ENCODE measurements at regions not wholly inside any gene's neighbourhood (a gene's known extent, or its start where the extent isn't known, plus 50 kb on each side); places are given as distances from the start of the nearest gene placed in this dataset.

DNA sequence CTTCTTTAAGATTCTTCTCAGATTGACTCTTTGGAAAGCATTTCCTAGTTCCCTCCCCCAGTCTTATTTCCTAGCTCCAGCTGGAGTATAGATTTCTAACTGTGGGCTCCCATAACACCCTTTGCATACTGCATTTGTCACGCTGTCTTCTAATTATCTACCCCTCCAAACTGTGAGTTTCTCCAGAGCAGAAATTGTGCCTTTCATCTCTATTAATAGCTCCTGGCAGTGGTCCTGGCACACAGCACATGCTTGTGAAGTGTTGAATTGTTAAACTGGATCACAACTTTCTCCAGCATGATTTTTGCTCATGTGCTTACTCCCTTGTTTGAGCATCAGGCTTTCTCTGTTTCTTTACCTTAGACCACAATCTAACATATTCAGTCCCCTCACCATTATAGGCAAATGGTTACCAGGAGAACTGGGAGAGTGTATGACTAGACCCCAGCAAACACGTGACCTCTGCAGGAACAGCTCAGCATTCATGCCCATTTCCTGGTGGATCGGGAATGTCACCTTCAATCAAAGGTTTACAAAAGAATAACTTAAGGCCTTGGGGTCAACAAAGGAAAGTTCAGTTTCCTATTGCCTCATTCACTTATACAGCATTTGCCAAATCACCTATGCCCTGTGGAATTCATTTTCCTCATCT is 175.7 kb upstream of the TANK start:
- no peaks in the 10 kb centered on the region for H3K27me3 ChIP-seq (ENCODE audit: low read depth)
- peaks cover 19% of the 10 kb centered on the region for H3K4me1 ChIP-seq
- peak overlapping the region; percentile 82 for H3K27ac ChIP-seq (replicated peaks)
- H3K4me3 ChIP-seq = no peak overlapping the region
- H3K9me3 ChIP-seq (replicated peaks) = no peaks in the 10 kb centered on the region
- intact Hi-C loops (cut with micrococcal nuclease) = loop anchor here (10.0 kb wide), 1 partner anchor 710 kb away; no protein-coding TSS in a partner anchor
- TF ChIP-seq, protein P1, sequence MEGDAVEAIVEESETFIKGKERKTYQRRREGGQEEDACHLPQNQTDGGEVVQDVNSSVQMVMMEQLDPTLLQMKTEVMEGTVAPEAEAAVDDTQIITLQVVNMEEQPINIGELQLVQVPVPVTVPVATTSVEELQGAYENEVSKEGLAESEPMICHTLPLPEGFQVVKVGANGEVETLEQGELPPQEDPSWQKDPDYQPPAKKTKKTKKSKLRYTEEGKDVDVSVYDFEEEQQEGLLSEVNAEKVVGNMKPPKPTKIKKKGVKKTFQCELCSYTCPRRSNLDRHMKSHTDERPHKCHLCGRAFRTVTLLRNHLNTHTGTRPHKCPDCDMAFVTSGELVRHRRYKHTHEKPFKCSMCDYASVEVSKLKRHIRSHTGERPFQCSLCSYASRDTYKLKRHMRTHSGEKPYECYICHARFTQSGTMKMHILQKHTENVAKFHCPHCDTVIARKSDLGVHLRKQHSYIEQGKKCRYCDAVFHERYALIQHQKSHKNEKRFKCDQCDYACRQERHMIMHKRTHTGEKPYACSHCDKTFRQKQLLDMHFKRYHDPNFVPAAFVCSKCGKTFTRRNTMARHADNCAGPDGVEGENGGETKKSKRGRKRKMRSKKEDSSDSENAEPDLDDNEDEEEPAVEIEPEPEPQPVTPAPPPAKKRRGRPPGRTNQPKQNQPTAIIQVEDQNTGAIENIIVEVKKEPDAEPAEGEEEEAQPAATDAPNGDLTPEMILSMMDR (IDR thresholded peaks at IDR 0.05; ENCODE audit: borderline replicate concordance) = no peak
- DNase-seq = peak; percentile 25
- no peaks in the 10 kb centered on the region for H3K36me3 ChIP-seq

DNA sequence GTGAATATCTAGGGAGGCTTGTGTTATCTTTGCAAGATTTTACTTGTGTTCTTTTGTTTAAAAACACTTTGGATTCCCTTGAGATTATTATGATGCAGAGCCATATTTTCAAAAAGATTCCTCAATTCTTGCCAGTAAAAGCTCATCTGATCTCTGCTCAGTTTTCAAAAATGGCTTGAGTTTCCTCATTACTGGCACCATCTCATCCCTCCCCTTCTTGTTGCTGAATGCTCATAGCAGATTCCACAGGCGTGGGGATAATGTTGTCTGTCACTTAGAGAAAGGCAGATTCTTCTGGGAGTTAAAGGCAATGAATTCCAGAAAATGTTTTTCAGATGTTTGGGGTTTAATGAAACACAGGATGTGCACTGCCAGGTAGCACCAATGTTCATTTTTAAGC is 170.4 kb upstream of the TANK start:
- DNase-seq = no peak
- no peaks in the 10 kb centered on the region for H3K27me3 ChIP-seq (ENCODE audit: low read depth)
- no peaks in the 10 kb centered on the region for H3K36me3 ChIP-seq
- H3K27ac ChIP-seq (replicated peaks) = no peak overlapping the region
- H3K9me3 ChIP-seq (replicated peaks) = no peaks in the 10 kb centered on the region
- H3K4me3 ChIP-seq = no peak overlapping the region
- peaks cover 27% of the 10 kb centered on the region for H3K4me1 ChIP-seq
- intact Hi-C loops (cut with micrococcal nuclease) = loop anchor here (10.0 kb wide), 2 partner anchors 715 to 885 kb away; no protein-coding TSS in a partner anchor
- TF ChIP-seq, protein P1 (IDR thresholded peaks at IDR 0.05; ENCODE audit: borderline replicate concordance) = no peak

DNA sequence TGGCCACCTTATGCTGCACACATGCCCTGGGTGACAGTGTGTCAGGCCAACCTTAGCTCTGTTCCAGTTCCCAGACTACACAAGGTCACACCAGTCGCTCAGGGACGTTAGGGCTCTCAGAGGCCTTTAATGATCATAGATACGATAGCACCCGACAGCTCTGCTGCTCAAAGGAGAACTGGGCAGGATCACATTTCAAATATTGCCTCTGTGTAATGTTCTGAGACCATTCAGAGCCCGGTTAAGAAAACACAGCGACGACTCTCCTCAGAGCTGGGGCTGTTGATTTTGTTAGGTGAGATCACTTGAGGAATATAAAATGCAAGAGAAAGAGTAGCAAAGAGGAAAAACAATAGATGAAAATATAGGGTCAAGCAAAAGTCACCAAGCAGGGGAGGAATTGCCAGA is 166.6 kb upstream of the TANK start:
- Histone ChIP-seq H3K4me3 (peak overlapping the region; percentile 12), H3K4me1 (peaks cover 19% of the 10 kb centered on the region), H3K27ac (replicated peaks) (peak overlapping the region; percentile 77), H3K36me3 (no peaks in the 10 kb centered on the region), H3K9me3 (replicated peaks) (no peaks in the 10 kb centered on the region), H3K27me3 (ENCODE audit: low read depth) (no peaks in the 10 kb centered on the region)
- intact Hi-C loops (cut with micrococcal nuclease) = loop anchor here (10.0 kb wide), 1 partner anchor 889 kb away; no protein-coding TSS in a partner anchor
- DNase-seq = no peak
- TF ChIP-seq, protein P1 (IDR thresholded peaks at IDR 0.05; ENCODE audit: borderline replicate concordance) = no peak

DNA sequence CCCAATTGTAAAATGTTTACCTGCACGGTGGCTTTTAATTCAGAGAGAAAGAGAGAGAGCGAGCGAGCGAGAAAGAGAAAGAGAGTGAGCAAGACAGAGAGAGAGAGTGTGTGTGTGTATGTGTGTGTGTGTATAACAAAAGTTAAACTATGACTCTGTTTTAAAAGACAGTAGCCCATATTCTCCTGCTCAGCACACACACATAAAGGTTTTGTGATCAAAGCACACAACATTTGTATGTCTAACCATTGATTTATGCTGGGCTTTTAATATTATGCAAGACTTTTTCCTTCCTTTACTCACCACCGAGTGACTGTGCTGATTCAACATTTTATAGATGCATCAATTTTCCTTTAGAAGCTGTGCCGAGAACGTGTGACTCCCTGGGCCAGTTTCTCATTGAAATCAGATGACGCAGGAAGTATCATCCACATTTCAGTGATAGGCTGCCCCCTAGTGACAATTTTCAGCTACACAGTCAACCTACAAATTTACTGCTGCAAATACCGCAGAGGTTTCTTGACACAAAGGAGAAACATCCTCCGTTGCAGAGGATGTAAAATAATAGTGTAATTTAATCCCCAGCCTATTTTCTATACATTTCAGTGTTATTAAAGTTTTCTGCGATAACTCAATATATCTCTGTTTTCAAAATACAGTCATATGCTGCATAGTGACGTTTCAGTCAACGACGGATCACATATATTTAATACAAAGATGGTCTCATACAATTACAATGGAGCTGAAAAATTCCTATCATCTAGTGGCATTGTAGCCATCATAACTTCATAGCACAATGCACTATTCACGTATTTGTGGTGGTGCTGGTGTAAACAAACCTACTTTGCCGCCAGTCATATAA is 165.9 kb upstream of the TANK start:
- TF ChIP-seq, protein P1 (IDR thresholded peaks at IDR 0.05; ENCODE audit: borderline replicate concordance) = peak; percentile 93
- H3K36me3 ChIP-seq = no peaks in the 10 kb centered on the region
- intact Hi-C loops (cut with micrococcal nuclease) = loop anchor here (10.0 kb wide), 1 partner anchor 890 kb away; no protein-coding TSS in a partner anchor
- peak; percentile 25 for DNase-seq
- H3K27ac ChIP-seq (replicated peaks) = peak overlapping the region; percentile 77
- no peaks in the 10 kb centered on the region for H3K9me3 ChIP-seq (replicated peaks)
- peak overlapping the region; percentile 12 for H3K4me3 ChIP-seq
- no peaks in the 10 kb centered on the region for H3K27me3 ChIP-seq (ENCODE audit: low read depth)
- H3K4me1 ChIP-seq = peaks cover 19% of the 10 kb centered on the region

DNA sequence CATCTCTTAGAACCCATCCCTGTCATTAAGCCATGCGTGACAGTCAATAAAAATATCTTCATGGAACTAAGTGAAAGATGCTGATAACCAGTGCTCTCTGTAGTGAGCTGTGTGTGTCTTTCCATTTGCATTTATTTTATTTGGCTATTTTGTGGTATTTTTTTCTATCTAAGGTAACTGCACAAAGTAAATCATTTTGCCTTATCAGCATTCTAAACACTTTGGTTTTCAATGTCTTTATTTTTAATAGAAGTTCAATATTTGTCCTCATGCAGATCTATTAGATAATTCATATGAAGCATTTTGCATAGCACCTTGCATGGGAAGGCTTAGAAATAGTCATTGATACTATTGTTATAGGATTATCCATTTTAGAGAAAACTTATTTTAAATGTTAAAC is 163.6 kb upstream of the TANK start:
- no peaks in the 10 kb centered on the region for H3K9me3 ChIP-seq (replicated peaks)
- no peak overlapping the region for H3K4me3 ChIP-seq
- no peak overlapping the region for H3K27ac ChIP-seq (replicated peaks)
- intact Hi-C loops (cut with micrococcal nuclease) = loop anchor here (10.0 kb wide), 1 partner anchor 892 kb away; no protein-coding TSS in a partner anchor
- no peak for DNase-seq
- H3K36me3 ChIP-seq = no peaks in the 10 kb centered on the region
- TF ChIP-seq, protein P1 (IDR thresholded peaks at IDR 0.05; ENCODE audit: borderline replicate concordance) = no peak
- H3K27me3 ChIP-seq (ENCODE audit: low read depth) = no peaks in the 10 kb centered on the region
- H3K4me1 ChIP-seq = peaks cover 14% of the 10 kb centered on the region
